GM18511 (cell line): ENCODE measurements at regions not wholly inside any gene's neighbourhood (a gene's known extent, or its start where the extent isn't known, plus 50 kb on each side); places are given as distances from the start of the nearest gene placed in this dataset.
"Not testable (repeated sequence)": the region's sequence is repeated elsewhere in the genome, so short reads cannot be mapped to it uniquely, and the experiment has no call there.

Experiments used
- ATAC-seq: cut with Tn5 transposase; IDR thresholded peaks from one replicate; pipeline ENCODE4 v1.9.1; 2021; ENCODE audit warnings: mild to moderate bottlenecking, moderate library complexity; ENCODE audit not compliant: unreplicated experiment

GRCh38 chr15:38852188-38852587 lies 287.6 kb upstream of the RASGRP1 start:
- ATAC-seq, result not testable (repeated sequence)

GRCh38 chr15:38853608-38854007 lies 289.0 kb upstream of the RASGRP1 start:
- ATAC-seq, result no peak

- ATAC-seq, result no peak
These were observed 289.9 kb upstream of the RASGRP1 start for GRCh38 chr15:38854506-38854905.

- no peak for ATAC-seq
These were observed 293.2 kb upstream of the RASGRP1 start for GRCh38 chr15:38857814-38858213.

- ATAC-seq, result no peak
These were observed 295.0 kb upstream of the RASGRP1 start for GRCh38 chr15:38859574-38859973.

- ATAC-seq, result no peak
These were observed 295.6 kb upstream of the RASGRP1 start for GRCh38 chr15:38860253-38860652.

- ATAC-seq, result no peak
These were observed 296.1 kb upstream of the RASGRP1 start for GRCh38 chr15:38860674-38861073.

- ATAC-seq, result no peak
These were observed 296.5 kb upstream of the RASGRP1 start for GRCh38 chr15:38861108-38861507.

GRCh38 chr15:38862099-38862498 lies 297.5 kb upstream of the RASGRP1 start:
- no peak for ATAC-seq

GRCh38 chr15:38863381-38863780 lies 298.8 kb upstream of the RASGRP1 start:
- ATAC-seq, result no peak

- ATAC-seq, result no peak
These were observed 299.5 kb upstream of the RASGRP1 start for GRCh38 chr15:38864122-38864521.

GRCh38 chr15:38864827-38865581 lies 300.4 kb upstream of the RASGRP1 start:
- no peak for ATAC-seq

GRCh38 chr15:38867556-38867955 lies 302.9 kb upstream of the RASGRP1 start:
- ATAC-seq, result no peak

- no peak for ATAC-seq
These were observed 303.9 kb upstream of the RASGRP1 start for GRCh38 chr15:38868326-38869114.

GRCh38 chr15:38871638-38872037 lies 307.0 kb upstream of the RASGRP1 start:
- no peak for ATAC-seq

- ATAC-seq, result no peak
These were observed 308.1 kb upstream of the RASGRP1 start for GRCh38 chr15:38872732-38873131.

GRCh38 chr15:38873158-38873557 lies 308.5 kb upstream of the RASGRP1 start:
- ATAC-seq, result no peak

GRCh38 chr15:38874464-38874863 lies 309.9 kb upstream of the RASGRP1 start:
- ATAC-seq, result no peak

- no peak for ATAC-seq
These were observed 311.6 kb upstream of the RASGRP1 start for GRCh38 chr15:38876211-38876610.

- no peak for ATAC-seq
These were observed 312.0 kb upstream of the RASGRP1 start for GRCh38 chr15:38876621-38877020.

GRCh38 chr15:38877471-38877870 lies 312.9 kb upstream of the RASGRP1 start:
- ATAC-seq, result no peak

GRCh38 chr15:38878026-38878425 lies 313.4 kb upstream of the RASGRP1 start:
- no peak for ATAC-seq
